Ovary (tissue), 7 donors: ENCODE measurements at regions not wholly inside any gene's neighbourhood (a gene's known extent, or its start where the extent isn't known, plus 50 kb on each side); places are given as distances from the start of the nearest gene placed in this dataset.

Experiments used
- DNase-seq, 5 donors: peaks; one replicate each; pipeline ENCODE4 v3.0.0-alpha.2; 2019 to 2020
- H3K27ac ChIP-seq, 2 donors: fragments of 200-600 bp; one replicate each; pipeline versions ENCODE4 v1.5.1 to v1.8.0; 2019 to 2022
- H3K27me3 ChIP-seq: fragments of 200-600 bp; one replicate; pipeline ENCODE4 v1.8.0; 2022
- H3K36me3 ChIP-seq: fragments of 200-600 bp; sonication (generic); one replicate; pipeline ENCODE4 v1.5.1; 2019
- H3K4me1 ChIP-seq: one replicate; pipeline ENCODE4 v1.8.1; 2013; ENCODE audit warnings: mild to moderate bottlenecking, moderate library complexity; ENCODE audit not compliant: insufficient read depth
- H3K4me3 ChIP-seq: fragments of 200-600 bp; sonication (generic); one replicate; pipeline ENCODE4 v1.5.1; 2017
- H3K9me3 ChIP-seq, 2 donors: fragments of 200-600 bp in 1 of 2; sonication (generic) in 1 of 2; one replicate each; pipeline versions ENCODE4 v1.5.1 to v1.8.1; 2013 to 2019; ENCODE audit warnings: mild to moderate bottlenecking in 1 of 2, moderate library complexity in 1 of 2
- CTCF ChIP-seq, 3 donors: fragments of 450-650 bp in 2 of 3; fragments of 200-600 bp in 1 of 3; IDR thresholded peaks; one replicate each; pipeline versions ENCODE4 v1.5.1 to v1.8.0; 2016 to 2022; ENCODE audit warnings: antibody characterized with exemption in 3 of 3, mild to moderate bottlenecking in 1 of 3
- EP300 ChIP-seq: sonication (generic); formaldehyde crosslinking; IDR thresholded peaks from one replicate; pipeline ENCODE4 v1.6.1; 2017; ENCODE audit warnings: antibody characterized with exemption
- POLR2A ChIP-seq: fragments of 450-650 bp; IDR thresholded peaks from one replicate; pipeline ENCODE4 v1.6.1; 2017; ENCODE audit warnings: antibody characterized with exemption, mild to moderate bottlenecking, moderate library complexity
- WGBS, 3 donors: extraction: QIAGEN DNeasy Blood & Tissue Kit in 1 of 3; methylation state at CpG; one replicate each; pipeline versions ENCODE4 v1.1.5 to v1.1.7; 2013 to 2017; 5-methylcytosine and 5-hydroxymethylcytosine counted together
- intact Hi-C, 4 donors: fragments of 100-400 bp; cut with DNase I; formaldehyde crosslinking; loops; one replicate each; pipeline versions ENCODE4 v1.11.0 to v1.15.1; 2022 to 2023
- donor health status: DM: no; HTN: no; CAD: no; lungs with moderate emphysema.
- donor health status: DM: no; HTN: no; CAD: no.
- donor health status: Bipolar disorder and iron deficiency.
- donor health status: DM: no; HTN: no; CAD: no.
- donor health status: DM: yes; HTN: yes; CAD: no.

GRCh38 chr11:115599125-115599524, 94.9 kb upstream of the CADM1 start:
- intact Hi-C loops: no loop called here
- no peaks in the 10 kb centered on the region for H3K9me3 ChIP-seq
- H3K4me3 ChIP-seq: no peak overlapping the region
- H3K27ac ChIP-seq: no peak overlapping the region
- WGBS, 3 donors: 59 to 70% (median 64%) methylated on average over 1 of the region's 1 CpG
- H3K27me3 ChIP-seq: no peaks in the 10 kb centered on the region
- no peak for TF ChIP-seq EP300
- TF ChIP-seq POLR2A: no peak
- TF ChIP-seq CTCF (IDR thresholded peaks at IDR 0.05): no peak
- DNase-seq: no peak
- H3K4me1 ChIP-seq: no peaks in the 10 kb centered on the region
- no peaks in the 10 kb centered on the region for H3K36me3 ChIP-seq

GRCh38 chr11:115598257-115598901, 94.2 kb upstream of the CADM1 start:
- no peak for DNase-seq
- no peaks in the 10 kb centered on the region for H3K27me3 ChIP-seq
- intact Hi-C loops: no loop called here
- H3K36me3 ChIP-seq: no peaks in the 10 kb centered on the region
- no peak overlapping the region for H3K4me3 ChIP-seq
- TF ChIP-seq CTCF (IDR thresholded peaks at IDR 0.05) (no peak), EP300 (no peak), POLR2A (no peak)
- 83 to 94% (median 88%) methylated on average over 3 of the region's 3 CpGs for WGBS, 3 donors
- H3K9me3 ChIP-seq: no peaks in the 10 kb centered on the region
- H3K27ac ChIP-seq: no peak overlapping the region
- no peaks in the 10 kb centered on the region for H3K4me1 ChIP-seq

- Histone ChIP-seq H3K27me3 (no peaks in the 10 kb centered on the region), H3K4me3 (no peak overlapping the region), H3K4me1 (no peaks in the 10 kb centered on the region), H3K27ac (no peak overlapping the region), H3K36me3 (no peaks in the 10 kb centered on the region), H3K9me3 (peaks cover 0 to 3% of the 10 kb centered on the region in 2 donors)
- no peak for DNase-seq
- 96 to 99% (median 98%) methylated on average over 3 of the region's 3 CpGs for WGBS, 3 donors
- intact Hi-C loops: no loop called here
- TF ChIP-seq EP300 (no peak), CTCF (IDR thresholded peaks at IDR 0.05) (no peak)
These were observed 87.2 kb upstream of the CADM1 start for GRCh38 chr11:115591380-115591779.

GRCh38 chr11:115590254-115590653, 86.0 kb upstream of the CADM1 start:
- Histone ChIP-seq H3K36me3 (no peaks in the 10 kb centered on the region), H3K27me3 (no peaks in the 10 kb centered on the region), H3K4me1 (no peaks in the 10 kb centered on the region), H3K9me3 (peaks cover 0 to 3% of the 10 kb centered on the region in 2 donors), H3K27ac (no peak overlapping the region), H3K4me3 (no peak overlapping the region)
- WGBS, 3 donors: 58 to 62% (median 60%) methylated on average over 7 of the region's 7 CpGs
- no peak for DNase-seq
- intact Hi-C loops: no loop called here
- TF ChIP-seq CTCF (IDR thresholded peaks at IDR 0.05) (no peak), POLR2A (no peak)
